HG03565 (cell line): ENCODE measurements at regions not wholly inside any gene's neighbourhood (a gene's known extent, or its start where the extent isn't known, plus 50 kb on each side); places are given as distances from the start of the nearest gene placed in this dataset.

Experiments used
- ATAC-seq: cut with Tn5 transposase; IDR thresholded peaks from one replicate; pipeline ENCODE4 v1.9.1; 2021; ENCODE audit warnings: mild to moderate bottlenecking, moderate library complexity; ENCODE audit not compliant: unreplicated experiment

DNA sequence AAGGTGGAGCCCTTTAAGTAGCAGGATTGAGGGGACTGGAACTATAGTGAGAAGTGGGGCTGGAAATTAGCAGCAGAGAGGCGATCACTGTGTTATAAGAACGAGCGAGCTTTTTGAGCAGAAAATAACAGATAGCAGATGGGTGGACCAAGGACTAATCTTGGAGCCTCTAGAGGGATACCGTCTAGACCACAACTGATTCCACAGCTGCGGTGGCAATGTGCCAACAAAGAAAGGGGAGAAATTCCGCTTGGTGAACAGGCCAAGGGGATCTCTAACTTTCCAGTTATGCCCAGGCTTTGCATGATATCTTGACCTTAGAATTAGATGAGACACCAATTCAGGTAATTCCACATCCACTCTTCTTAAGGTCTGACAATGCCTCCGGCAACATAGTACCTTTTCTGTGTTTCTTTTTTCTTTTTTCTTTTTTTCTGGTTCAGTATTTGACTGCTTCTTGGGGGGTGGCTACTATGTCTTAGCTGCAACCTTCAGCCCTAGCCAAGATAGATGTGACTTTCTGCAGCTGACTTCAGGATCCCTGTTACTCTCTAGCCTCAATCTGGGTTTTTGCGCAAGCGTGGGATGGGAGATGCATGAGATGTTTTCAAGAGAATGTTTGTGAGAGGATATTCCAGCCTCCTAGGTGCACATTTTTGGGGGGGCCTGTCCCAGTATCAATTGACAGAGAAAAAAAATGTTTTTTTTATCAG, 143.4 kb upstream of the CPSF6 start:
- ATAC-seq: no peak

- ATAC-seq: no peak
Measured at GRCh38 chr12:69096669-69097335, 142.6 kb upstream of the CPSF6 start.

DNA sequence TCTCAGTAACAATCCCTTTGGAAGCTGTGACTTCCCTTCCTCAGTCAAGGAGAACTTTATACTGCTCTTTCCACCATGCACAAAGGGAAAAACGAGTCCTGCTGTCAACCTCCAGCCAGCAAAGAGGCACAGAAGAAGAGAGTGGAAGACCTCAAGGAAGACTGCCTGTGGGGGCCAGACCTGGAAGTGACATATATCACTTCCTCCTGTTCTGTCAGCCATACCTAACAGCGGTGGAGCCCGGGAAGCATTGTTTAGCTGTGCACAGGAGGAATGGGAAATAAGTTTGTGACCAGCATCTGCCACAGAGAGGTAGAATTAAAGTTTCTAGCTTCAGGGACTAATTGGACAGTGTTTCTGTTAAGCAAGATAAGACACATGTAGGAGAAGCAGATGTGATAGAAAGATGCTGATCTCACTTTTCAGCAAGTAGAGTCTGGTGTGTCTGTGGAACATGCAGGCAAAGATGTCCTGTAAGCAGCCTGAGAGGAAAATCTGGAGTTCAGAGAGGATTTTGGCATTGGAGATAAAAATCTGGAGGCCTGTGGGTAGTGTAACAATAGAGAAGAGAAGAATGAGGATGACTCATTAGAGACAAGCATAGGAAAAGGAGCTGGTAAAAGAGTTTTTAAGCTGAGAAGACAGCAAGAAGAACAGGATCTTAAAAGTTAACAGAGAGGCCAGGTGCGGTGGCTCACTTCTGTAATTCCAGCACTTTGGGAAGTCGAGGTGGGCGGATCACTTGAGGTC, 141.6 kb upstream of the CPSF6 start:
- no peak for ATAC-seq

- no peak for ATAC-seq
Measured at GRCh38 chr12:69099201-69099837, 140.1 kb upstream of the CPSF6 start.

- ATAC-seq: no peak
Measured at GRCh38 chr12:69101505-69101904, 137.9 kb upstream of the CPSF6 start.

DNA sequence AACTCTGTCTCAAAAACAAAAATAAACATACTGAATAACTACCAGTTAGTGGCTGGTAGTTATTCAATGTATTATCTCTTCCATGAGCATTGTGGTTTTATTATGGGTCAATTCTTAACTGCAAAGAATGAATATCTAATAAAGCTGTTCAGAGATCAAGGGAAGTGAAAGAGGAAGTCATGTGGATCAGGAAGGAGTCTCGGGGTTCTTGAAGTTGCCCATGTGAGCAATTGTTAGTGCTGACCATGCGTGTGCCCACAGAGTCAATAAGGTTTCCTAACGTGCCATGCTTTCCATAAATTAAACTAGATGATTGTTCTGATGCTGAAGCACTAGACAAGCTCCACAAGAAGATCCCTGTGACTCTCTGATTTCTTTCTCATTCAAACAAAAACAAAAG, 136.5 kb upstream of the CPSF6 start:
- no peak for ATAC-seq

GRCh38 chr12:69105101-69105962, 134.0 kb upstream of the CPSF6 start:
- no peak for ATAC-seq

DNA sequence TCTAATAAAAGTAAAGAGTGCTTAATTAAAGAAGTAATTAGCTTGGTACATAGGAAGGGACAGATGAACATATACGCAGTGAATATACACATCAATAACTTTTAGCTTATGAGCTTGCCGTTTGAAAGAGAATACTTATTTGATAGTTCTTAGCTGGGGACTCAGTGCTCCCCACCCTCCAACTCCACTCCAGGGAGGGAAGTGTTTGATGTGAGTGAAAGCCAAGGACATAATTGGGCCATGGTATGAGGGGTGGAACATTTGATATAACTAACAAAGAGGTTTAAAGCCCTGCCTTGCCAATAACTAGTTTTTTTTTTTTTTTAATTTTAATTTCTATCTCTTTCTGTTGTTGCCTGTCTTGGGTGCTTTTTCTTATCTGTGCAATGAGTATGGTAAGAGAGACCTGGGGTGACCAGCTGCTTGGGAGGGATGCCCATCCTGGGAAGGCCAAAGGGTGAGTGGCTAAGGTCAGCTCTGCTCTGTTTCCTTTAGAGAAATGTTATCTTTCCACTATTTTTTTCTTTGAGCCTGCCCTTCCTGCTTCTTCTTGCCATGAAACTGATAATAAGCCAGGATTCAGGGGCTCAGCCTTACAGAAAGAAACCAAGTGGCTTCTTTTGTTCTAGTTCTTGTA, 132.8 kb upstream of the CPSF6 start:
- ATAC-seq: no peak

GRCh38 chr12:69107541-69107940, 131.8 kb upstream of the CPSF6 start:
- no peak for ATAC-seq

DNA sequence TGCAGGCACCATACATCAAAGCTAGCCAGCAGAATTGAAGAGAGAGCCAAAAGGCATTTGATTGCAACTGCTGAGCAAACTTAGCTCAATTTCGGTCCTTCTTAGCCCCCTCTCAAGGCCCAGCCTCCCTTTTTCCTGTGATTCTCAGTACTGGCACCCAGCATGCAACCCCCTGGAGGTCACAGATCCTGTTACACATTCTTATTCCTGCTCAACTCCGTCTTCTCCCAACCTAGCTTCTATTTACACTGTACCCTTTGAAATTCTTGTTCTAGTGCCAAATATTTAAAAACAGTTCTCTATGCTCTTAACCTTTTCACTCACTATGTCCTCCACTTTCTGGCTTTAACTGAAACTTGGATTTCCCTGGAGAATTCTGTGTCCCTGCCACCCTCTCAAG, 131.3 kb upstream of the CPSF6 start:
- no peak for ATAC-seq

GRCh38 chr12:69112616-69113015, 126.8 kb upstream of the CPSF6 start:
- ATAC-seq: no peak

DNA sequence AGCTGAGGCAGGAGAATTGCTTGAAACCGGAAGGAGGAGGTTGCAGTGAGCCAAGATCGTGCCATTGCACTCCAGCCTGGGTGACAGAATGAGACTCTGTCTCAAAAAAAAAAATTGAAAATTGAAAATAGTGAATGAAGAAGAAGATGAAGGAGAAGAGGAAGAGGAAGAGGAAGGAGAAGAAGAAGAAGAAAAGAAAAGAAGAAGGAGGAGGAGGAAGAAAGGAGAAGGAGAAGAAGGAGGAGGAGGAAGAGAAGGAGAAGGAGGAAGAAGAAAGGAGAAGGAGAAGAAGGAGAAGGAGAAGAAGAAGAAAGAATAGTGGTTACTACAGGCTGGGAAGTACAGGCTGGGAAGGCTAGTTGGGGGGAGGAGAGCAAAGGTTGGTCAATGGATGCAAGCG, 124.3 kb upstream of the CPSF6 start:
- ATAC-seq: no peak

DNA sequence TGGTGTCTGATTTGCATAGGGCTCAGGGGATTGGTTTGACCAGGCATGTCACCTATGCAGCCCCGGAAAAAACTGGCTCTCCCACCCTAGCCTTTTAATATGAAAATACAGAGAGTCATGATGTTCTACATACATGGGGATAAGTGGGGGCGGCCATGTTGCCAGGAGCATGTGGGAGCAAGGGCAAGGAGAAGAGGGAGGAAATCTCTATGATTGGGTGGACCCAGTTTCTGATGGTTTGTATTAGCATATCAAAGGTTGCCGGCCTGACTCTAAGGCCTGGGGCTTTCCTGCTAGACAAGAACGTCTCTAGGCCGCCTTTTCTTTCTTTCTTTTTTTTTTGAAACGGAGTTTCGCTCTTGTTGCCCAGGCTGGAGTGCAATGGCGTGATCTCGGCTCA, 123.4 kb upstream of the CPSF6 start:
- ATAC-seq: no peak

DNA sequence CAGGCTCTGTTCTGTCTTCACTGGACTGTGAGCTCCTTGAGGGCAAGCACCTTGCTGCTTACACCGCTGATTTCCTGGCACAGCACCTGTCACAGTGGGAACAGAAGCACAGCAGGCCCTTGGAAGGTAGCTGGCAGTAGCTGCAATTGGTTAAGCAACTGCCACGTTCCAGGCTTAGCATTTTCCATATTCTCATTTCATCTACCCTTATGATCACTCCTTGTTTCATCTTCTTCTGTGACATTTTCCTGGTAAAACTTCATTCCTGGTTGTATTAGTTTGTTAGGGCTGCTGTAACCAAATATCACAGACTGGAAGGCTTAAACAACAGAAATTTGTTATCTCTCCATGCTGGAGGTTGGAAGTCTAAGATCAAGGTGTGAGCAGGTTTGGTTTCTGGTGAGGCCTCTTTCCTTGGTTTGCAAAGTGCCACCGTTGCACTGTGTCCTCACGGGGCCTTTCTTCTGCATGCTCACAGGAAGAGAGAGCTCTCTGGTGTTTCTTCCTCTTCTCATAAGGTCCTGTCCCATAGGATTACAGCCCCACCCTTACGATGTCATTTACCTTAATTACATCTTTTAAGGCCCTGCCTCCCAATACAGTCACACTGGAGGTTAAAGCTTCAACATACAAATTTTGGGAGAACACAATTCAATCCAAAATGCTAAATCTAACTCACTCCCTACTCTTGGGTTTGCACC, 121.7 kb upstream of the CPSF6 start:
- no peak for ATAC-seq

- ATAC-seq: no peak
Measured at GRCh38 chr12:69118516-69118915, 120.9 kb upstream of the CPSF6 start.

GRCh38 chr12:69119770-69120169, 119.6 kb upstream of the CPSF6 start:
- no peak for ATAC-seq

DNA sequence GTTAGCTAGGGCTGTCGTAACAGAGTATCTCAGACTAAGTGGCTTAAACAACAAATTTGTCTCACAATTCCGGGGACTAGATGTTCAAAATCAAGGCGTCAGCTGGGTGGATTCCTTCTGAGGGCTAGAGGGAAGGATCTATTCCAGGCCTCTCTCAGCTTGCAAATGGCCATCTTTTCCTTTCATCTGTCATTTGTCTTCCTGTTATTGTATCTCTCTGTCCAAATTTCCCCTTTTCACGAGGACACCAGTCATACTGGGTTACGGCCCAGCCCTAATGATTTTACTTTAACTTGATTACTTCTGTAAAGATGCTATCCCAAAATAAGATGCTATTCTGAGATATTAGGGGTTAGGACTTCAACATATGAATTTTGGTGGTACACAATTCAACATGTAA, 119.0 kb upstream of the CPSF6 start:
- no peak for ATAC-seq

DNA sequence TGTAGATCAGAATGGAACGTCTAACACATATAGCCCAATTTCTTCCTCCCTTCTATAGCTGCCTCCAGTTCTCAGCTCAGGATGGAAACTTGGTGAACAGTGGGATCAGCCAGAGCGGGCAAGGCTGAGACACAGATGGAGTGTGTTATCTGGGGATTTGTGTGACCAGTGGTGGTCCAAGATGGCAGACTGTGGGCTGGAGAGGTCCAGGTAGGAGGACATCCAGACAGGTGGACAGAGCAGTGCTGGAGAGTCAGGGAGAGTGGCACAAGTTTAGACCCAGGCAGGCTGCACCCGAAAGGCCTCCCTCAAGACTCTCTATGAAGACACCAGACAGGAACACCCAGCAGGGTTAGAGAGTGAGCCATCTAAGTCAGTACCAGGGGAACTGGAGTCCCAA, 116.1 kb upstream of the CPSF6 start:
- ATAC-seq: no peak

DNA sequence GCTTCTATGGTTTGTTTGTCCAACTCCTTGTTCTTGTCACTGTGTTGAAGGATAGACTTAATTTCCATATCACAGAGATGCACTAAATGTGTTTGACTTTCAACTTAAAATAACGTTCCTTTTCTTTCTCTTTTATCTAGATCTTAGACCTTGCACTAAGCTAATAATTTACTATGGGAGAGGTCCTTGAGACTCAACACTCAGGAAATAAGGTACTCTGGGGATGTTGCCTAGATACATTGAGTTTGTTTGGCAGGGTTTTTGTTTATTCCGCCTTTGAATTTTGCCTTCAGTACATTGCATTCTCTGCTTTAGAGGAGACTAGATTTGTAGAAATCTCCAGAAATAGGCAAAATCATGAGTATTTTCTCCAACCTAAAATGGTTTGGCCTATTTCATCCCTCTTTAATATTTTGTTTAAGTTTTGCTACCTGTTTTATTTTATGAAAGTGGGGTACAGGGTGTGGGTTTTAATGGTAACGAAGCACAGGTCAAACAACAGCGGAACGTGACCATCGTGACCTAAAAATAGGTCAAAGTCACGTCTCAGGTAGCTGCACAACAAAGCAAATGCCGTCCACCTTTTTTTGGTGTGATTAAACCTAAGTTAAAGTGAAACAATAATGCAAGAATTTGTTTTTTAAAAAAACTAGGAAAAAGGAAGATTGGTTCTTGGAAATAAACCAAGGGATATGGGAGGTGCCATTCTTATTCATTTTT, 115.3 kb upstream of the CPSF6 start:
- no peak for ATAC-seq
